ENCODE measurements at regions not wholly inside any gene's neighbourhood (a gene's known extent, or its start where the extent isn't known, plus 50 kb on each side); places are given as distances from the start of the nearest gene placed in this dataset.
A peak's percentile ranks its signal among the peaks of the same experiment; 100 is the strongest.

DNA sequence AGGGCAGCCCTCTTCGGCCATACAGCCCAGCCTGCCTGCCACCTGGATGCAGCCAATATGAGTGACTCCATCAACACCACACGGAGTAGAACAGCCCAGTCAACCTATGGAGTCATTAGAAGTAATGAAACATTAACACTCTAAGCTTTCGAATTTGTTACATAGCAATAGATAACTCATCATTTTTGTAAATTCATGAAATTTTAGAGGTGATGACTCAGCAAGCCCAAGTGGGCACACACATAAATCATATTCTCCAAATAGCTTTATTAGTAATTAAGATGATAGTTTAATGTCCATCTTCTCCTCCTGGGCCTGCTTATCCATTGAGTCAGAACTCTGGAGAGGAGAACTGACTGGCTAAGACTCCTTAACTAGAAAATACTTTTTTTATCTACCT lies 335.0 kb upstream of the KCNH8 start:
- no peak for DNase-seq

DNA sequence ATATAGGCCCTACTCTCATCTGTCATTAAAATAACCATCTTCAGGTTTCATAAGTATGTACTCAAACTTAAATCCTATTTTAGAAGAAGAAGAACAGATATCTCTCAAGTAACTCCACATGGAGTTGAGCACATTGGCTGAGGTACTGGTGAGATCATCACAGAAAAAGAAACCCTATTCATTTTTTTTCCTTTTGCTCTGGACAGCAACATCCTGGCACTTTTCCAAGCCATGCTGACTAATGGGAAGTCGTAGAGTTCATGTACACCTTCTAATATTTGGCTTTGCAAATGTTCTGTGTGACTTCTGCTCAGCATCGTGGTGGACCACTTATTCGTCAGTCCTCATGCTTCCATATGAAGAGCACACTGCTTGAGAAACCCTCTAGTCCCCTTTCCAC lies 336.0 kb upstream of the KCNH8 start:
- DNase-seq: no peak

DNA sequence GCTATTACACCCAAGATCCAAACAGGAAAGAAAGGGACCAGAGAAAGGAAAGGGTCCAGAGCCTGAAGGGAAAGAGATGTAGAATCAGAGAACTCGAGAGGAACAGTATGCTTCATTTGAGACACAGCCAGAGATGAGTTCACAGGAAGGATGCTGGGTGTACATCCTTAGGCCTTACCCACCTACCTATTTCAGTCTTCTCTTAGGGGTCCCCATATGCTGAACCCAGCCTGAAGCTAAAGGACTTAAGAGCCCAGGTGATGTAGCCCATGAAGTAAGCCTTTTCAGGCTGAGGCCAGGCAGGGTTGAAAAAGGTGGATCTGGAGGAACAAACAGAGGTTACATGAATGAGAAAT lies 338.0 kb upstream of the KCNH8 start:
- DNase-seq: no peak

DNA sequence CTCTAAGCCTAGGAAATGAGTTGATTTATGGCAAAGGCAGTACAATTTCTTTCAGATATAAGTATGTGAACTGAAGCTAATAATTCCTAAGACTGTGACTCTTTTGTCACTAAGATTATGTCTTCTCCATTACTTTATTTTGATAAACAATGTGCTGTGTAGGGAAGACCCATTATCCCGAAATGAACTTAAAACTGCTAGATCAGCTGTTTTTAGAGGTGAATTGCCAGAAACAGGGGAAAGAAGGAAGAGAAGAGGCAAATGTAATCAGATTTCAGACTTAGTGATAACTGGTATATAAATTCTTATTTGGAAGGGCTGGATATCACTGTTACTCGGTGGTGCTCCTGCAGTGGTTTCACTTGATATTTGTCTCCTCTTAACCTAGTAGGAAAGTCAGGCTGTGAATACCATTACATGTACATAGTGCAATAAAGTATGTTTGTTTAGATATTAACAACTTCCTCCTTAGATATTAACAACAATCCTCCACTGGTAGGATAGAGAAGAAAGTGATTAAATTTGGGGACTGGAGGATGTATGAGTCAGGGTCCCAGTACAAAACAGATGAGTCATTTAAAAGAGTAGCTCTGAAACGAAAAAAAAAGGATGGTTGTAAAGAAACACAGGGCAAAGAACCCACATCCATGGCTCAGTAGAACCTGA lies 338.5 kb upstream of the KCNH8 start:
- no peak for DNase-seq

DNA sequence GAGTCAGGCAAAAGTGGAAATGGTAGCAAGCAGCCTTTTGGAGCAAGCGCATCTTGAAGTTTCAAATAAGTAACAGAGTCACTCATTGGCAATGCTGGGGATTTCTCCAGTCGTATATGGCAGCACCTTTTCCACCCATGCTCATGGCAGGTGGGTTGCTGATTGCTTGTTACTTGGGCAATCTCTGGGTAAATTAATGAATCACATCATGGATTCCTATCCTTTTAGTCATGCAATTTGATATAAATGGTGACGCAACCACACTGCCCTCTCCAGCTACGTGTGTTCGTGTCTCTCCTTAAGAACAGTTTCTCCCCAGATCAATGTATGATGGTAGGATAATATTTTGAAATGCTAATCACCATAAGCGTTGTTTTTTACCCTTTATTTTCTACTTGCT lies 339.9 kb upstream of the KCNH8 start:
- no peak for DNase-seq

DNA sequence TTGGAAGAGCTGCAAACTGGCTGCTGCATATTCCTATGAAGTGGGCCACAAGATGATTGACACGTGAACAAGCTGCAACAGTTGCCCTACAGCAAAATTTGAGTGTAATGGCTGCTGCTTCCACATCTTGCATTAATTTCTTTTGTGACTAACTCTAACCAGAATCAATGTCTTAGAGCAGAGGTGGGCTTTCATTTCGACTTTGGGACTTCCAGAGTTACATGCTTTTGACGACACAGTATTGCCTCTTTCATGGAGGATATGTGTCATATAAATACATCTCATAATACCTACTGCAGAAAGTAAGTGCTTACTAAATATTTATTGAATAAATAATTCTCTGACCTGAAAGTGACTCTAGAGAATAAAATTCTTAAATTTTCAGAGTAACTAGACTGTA lies 340.7 kb upstream of the KCNH8 start:
- no peak for DNase-seq

DNA sequence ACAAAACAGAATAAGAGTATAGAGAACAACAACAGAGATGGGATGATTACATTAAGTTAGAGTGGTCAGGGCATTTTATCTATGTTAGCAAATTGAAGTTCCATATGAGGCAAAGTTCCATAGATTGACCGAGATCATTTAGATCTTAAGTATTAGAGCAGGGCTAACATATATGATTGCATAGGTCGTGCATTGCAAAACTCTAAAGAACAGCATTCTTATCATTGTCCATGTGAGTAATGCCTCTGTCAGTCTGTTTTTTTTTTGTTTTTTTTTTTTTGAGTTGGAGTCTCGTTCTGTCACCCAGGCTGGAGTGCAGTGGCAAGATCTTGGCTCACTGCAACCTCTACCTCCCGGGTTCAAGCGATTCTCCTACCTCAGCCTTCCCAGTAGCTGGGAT lies 341.7 kb upstream of the KCNH8 start:
- DNase-seq: no peak

DNA sequence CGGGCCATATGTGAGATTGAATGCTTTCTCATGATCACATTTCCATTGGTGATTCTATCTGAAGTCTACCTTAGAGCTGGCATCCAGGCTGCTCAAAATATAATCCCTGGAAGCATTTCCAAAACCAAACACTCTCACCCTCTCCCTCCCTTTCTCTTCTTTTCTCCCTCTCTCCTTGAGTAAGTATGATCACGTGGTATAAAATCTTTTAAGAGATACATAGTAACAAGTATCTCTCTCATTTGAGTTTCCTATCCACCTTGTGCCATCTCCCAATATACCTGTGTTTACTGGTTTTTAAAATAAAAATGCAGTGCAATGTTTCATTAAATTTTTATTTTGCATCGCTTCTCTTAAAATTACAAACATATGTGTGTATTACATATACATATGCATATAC lies 350.9 kb upstream of the KCNH8 start:
- no peak for DNase-seq

DNA sequence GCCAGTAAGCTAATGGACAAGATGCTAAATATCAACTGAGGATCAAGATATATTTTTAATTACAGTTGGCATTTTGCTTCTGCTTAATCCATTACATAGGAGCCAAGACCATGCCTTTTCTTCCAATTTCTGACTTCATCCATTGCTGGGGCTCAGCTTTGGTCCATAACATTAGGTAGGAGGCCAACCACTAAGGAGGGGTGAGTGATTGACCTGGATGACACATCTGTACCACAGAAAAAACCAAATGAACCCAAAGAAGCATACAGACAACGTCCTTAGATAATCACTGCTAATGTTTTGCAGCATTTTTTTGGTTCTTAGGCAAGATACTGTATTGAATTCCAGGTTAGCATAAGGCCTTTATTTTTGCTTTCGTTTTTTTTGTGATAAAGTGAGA lies 353.2 kb upstream of the KCNH8 start:
- no peak for DNase-seq

DNA sequence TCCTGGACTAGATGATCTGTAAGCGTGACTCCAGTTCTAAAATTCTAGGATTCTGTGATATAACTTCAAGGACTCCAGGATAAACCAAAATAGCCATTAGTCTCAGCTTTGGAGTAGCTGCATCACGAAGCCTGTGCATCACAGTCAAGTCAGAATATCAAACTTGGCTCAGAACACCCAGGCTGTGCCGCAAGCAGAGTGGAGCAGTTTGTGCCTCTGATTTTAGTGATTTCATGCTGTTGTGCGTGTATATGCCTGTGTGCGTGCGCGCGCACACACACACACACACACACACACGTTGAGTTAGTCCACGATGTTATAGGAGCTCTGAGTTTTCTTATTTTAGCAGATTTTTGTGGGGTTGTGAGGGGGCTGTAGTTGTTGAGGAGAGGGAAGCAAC lies 356.6 kb upstream of the KCNH8 start:
- no peak for DNase-seq

DNA sequence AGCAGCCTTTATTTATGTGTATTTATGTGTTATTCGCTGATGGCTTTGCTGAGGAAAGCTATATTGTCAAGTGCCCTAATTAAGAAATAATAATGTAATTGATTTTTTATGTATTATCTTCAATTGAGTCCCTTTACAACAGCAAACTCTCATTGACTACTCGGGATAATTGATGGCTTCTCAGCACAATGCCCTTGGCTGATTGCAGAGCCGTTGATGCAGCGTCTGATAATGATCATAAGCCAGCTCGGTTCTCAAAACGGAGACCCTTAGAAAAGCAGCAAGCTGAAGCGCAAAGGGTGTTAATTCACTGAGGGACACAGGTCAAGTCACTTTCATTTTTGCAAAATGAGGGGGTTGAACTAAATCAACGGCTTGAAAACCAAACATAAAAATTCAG lies 357.1 kb upstream of the KCNH8 start:
- no peak for DNase-seq

DNA sequence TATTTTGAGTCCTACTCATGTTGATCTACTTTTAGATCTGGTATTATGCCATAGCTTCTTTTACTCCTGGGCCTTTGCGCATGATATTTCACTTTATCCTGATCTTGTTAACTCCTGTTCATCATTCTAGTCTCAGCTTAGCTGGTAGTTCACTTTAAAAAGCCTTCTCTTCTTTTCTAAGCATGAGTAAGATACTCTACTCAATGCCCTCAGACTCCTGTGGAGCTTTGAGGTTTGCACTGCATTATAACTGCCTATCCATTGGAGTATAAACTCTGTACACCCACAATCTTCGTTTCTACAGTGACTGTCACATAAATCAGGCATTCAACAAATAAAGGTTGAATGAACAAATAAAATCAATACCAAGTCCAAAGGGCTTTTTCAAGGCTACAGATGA lies 357.9 kb upstream of the KCNH8 start:
- no peak for DNase-seq

DNA sequence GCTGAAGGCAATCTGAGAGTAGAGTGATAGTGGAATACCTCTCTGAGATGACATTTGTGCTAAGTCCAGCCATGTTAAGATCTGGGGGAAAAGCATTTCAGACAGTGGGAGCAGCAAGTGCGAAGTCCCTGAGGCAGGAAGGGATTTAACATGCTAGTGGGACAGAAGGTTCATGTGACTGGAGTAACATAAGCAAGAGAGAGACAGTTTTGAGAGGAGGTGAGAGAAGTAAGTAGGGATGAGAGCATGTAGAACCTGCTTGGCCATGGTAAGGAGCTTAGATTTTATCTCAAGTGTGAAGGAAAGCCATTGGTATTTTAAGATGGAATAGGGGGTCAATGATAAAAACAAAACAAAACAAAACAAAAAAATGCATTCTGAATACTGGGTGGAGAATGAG lies 358.6 kb upstream of the KCNH8 start:
- DNase-seq: no peak

DNA sequence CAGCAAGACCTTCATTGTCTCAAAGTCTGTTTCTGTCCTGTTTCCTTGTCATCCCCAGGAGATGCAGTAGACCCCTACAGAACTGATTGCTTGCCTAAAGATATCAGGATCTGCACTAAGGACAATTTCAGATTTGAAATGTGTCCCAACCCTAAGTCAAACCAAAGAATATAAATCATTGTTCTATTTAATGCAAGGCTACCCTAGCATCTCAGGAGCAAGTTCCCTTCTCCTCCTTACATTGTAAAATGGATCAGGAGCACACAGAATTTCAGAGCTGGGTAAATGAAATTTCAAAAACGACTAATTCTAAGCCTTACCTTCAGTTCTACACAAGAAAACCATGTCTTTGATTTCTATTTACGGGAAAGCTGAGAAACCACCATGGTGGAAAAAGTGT lies 360.9 kb upstream of the KCNH8 start:
- no peak for DNase-seq

DNA sequence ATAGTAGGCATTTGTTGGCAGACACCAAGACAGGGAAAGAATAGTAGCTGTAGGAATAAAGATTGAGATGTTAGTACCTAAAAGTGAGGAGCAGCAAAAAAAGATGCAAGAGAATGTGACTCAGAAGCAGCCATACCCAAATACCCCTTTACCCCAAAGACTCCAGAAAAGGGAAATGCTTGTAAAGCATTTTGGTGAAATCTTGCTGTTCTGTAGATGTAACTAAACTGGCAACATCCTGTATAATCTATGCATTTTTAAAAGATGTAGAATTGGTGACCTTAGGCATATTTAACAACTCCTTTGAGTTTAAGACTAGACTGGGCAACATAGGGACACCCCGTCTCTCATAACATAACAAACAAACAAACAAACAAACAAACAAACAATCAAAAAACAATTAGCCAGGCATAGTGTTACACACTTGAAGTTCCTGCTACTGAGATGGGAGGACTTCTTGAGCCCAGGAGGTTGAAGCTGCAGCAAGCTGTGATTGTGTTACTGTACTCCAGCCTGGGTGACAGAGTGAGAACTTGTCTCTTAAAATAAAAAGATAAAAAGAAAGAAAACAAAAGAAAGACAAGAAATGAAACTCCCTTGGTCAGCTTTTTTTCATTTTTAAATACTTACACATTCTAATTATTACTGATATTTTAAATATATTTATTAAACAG lies 361.5 kb upstream of the KCNH8 start:
- no peak for DNase-seq

DNA sequence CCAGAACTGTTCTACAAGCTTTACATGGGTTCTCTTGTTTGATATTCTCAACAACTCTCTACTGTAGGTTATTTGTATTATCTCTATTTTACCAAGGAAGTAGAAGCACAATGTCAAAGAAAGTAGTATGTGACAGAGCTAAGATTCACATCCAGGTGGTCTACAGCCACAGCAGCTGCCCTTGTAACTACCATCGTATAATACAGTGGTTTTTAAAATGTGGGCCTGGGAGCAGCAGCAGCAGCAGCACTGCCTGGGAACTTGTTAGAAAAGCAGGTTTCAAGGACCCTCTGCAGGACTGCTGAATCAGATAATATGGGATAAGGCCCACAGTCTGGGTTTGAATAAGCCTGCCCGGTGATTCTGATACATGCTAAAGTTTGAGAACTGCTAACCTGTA lies 357.1 kb upstream of the SATB1 start:
- no peak for DNase-seq

DNA sequence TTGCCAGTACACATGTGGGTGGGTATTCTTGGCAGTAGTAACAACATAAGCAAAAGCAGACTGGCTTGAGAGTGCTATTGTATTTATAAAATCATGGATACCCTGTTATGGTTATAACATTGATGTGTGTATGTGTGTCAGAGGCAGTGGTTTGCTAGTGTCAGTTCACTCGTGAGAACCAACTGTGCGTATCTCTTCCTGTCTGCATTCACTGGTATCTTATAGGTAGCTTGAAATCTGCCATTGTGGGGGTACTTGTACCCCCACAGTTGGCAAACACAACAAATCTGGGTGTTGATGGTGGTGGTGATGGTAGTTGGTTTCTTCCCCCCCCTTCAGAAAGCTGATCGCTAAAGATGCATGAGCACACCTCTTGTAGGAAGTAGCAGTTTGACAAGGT lies 355.8 kb upstream of the SATB1 start:
- no peak for DNase-seq

DNA sequence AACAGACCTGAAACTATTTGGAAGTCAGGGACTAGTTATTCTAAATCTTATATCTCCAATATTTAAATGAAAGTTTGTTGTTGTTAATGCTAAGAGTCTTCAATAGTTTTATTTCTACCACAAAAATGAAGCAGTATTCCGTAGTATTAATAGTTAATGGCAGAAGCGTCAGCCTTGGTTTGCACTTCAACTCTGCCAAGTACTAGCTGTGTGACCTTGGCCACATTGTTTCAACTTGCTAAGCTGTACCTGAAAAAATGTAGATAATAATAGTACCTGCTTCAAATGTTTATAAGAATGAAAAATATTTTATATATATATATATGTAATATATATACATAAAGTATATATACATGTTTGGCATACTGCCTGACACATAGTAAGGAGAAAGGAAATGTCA lies 354.6 kb upstream of the SATB1 start:
- DNase-seq: no peak

DNA sequence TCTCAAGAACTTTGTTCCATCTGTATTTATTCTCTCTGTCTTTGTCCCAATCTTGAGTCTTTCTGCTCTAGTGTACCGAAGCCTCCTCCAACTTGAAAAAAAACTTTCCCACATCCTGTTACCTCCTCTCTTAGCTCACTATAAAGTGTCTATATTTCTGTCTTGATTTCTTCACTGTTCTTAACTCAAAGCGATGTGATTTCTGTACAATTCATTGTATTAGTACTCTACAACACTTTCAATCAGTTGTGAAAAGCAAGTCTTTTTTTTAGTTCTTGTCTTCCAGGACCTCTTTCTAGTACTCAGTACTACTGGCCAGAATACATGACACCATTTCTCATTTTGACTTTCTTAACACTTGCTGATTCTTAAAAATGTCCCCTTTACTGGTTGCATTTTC lies 353.5 kb upstream of the SATB1 start:
- DNase-seq: no peak

DNA sequence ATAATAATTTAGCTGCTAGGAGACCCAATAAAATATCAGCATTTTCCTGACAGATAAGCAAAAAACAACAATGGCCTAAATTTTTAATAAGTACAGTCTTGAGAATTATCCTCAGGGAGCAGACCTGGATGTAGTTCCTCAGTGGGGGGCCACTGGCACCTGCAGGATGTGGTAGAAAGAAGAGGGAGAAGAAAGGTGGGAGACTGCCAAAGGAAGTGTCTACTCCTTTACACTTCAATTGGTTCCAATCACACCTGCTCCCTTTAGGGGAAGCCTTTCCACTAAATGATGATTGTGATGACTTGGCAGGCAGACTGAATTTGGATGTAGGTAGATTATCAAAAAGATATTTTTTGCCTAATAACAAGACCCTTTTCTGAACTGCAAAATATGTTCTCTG lies 353.0 kb upstream of the SATB1 start:
- DNase-seq: no peak

DNA sequence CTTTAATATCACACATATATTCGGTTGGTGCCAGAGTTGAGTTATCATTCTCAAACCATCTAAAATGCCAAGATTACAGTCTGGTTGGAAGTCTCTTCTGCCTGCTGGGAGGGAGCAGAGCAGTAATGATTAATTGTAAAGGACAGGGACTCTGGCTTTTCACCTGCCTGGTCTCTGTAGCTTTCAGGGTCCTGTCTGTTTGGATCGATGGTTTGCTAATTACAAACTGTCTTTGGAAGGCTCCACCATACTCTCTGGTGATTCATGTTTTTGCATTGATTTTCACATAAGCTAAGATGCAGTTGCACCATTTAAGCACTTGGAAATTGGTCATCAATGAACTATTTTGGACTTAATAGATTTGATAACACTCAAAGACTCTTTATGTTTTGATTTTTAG lies 350.4 kb upstream of the SATB1 start:
- no peak for DNase-seq

DNA sequence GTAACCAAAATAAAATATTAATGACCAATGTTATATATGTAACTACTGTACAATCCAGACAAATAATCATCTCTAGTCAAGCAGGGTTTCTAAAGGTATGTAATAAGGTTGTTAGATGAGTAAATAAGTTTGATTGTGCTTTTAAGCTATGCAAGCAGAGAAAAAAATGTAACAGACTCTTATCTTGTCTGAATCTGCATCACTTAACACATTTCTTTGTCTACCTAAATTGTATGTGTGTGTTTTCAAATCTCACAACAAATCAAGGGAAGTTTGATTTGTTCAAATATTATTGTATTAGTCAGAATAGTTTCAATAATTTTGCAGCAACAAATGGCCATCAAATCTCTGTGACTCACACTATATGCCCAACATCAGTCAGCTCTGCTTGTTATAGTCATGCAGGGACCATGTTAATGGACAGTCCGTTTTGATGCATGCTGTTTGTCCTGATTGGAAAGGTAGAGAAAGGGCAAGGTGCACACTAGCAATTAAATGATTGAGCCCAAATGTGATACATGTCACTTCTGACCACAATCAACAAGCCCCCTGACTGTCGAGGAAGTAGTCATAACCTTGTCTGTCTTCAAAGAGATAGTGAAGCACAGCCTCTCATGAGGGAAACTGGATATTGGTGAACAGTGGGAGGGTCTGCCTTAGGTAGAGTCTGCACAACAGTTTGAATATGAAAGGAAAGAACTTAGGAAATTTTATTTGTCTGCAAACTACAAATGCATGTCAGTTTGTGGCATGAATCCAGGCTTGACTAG lies 349.4 kb upstream of the SATB1 start:
- no peak for DNase-seq

DNA sequence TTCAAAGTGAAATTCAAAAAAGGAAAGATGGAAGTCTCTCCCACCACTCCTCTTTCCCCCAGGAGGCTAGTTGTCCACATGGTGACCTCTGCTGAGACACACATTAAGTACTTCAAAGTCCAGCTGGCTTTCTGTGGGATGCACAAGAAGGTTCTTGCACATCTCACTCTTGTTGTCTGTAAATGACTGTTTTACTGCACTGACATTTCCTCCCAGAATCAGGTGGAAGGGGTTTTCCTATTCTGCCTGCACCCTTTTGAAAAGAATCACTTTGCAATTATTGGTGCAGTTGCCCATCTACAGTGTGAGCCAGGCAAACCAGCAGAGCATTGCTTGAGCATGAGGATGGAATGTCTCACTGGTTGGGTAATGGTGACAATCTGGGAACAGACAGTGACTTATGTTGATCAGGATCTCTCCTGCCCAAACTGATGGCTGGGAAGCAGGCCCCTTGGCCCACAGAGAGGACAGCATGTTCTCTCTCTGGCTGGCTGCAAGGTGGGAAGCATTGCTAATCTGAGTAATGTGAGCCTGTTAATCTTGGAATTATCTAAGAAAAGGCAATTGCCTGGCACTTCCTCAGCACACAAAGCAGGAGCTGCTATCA lies 347.7 kb upstream of the SATB1 start:
- peak in 1 of 2 experiments; percentile 14 for DNase-seq

DNA sequence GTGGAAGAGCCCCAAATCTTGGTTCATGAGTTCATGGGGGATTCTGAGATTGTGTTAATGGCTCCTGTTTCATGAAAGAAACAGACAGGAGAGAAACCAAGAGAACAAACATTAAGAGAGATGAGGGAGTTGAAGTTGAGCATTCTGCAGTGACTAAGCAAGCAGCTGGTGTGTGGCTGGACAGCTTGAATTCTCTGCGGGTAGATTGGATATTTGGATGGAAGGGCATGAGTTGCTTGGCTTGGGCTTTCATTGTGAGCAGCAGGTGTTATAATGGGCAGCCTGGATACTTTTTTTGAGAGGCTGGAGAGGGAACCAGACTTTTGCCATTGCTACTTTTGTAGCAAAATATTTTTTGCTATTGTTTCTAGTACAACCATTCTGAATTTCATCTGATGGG lies 346.8 kb upstream of the SATB1 start:
- no peak for DNase-seq

Measured in cerebellar nuclear complex (tissue), 1 donor.